PFSK-1 (cell line): ENCODE measurements at regions not wholly inside any gene's neighbourhood (a gene's known extent, or its start where the extent isn't known, plus 50 kb on each side); places are given as distances from the start of the nearest gene placed in this dataset.

Source experiments
- POLR2AphosphoS5 ChIP-seq: IDR thresholded peaks from 2 replicates; pipeline ENCODE4 v1.6.1; 2012; ENCODE audit warnings: low read depth, mild to moderate bottlenecking, control low read depth, low read length, moderate library complexity
- REST ChIP-seq, 2 experiments: IDR thresholded peaks; 2 replicates each; pipeline versions ENCODE4 v1.6.1 to v1.8.0; 2011 to 2012; ENCODE audit warnings: low read depth in 2 of 2, low read length in 2 of 2, control low read depth in 1 of 2, inconsistent platforms in 1 of 2, mild to moderate bottlenecking in 1 of 2, moderate library complexity in 1 of 2; ENCODE audit not compliant: insufficient read depth in 1 of 2
- TAF1 ChIP-seq: IDR thresholded peaks from 2 replicates; pipeline ENCODE4 v1.6.1; 2012; ENCODE audit warnings: low read length, control low read depth, borderline replicate concordance; ENCODE audit not compliant: insufficient read depth

- TF ChIP-seq REST (IDR thresholded peaks at IDR 0.05; ENCODE audit: insufficient read depth in 1 of 2, low read depth in 2 of 2, low read length in 2 of 2): no peak
- no peak for TF ChIP-seq TAF1
- no peak for TF ChIP-seq POLR2AphosphoS5
These were observed 454.6 kb downstream of the LMO4 start for GRCh38 chr1:87783315-87783714.
